ENCODE measurements at regions not wholly inside any gene's neighbourhood (a gene's known extent, or its start where the extent isn't known, plus 50 kb on each side); places are given as distances from the start of the nearest gene placed in this dataset.
A peak's percentile ranks its signal among the peaks of the same experiment; 100 is the strongest.

DNA sequence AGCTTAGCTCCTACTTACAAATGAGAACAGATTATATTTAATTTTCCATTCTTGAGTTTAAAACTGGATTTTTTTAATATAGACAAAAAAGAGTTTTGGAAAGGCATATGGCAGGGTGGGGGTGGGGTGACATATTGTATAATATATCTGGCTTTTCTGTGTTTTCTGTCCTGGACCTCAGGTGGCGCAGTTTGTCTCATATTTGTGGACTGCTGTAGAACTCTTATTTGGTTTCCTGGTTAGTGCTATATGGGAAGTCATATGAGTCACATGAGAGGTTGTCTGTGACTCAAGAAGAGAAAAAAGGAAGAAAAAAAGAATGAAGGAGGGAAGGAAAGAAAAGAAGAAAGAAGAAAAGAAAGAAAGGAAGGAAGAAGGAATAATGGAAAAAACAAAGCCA lies 131.8 kb downstream of the CLVS2 start:
- in situ Hi-C loops (cut with HindIII; ENCODE audit: low pct_unique_long_range_greater_than_20kb, low sequenced_read_pairs): no loop called here
- no peak for TF ChIP-seq JUND (IDR thresholded peaks at IDR 0.05; ENCODE audit: low read depth)
- DNase-seq (ENCODE audit: low read depth in 1 of 2, low spot score in 1 of 2): peak in 1 of 2 experiments; percentile 22

DNA sequence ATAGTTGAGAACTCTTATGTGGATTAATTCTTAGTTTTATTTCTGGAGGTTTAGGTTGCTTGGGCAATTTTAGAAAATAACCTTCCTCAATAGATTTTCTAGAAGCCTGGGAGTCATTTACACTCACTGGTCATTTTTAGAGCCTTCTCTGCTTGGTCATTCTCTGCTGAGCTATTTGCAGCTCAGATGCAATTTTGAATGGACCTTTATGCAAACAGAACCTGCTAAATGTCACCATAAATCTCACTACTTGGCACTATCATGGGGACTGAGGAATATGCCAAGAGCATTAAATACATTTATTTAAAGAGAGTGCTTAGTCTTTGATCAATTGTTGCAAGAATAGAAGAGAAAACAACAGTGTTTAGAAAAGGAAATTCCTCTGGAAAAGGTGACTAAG lies 154.0 kb downstream of the CLVS2 start:
- in situ Hi-C loops (cut with HindIII; ENCODE audit: low pct_unique_long_range_greater_than_20kb, low sequenced_read_pairs): no loop called here
- DNase-seq (ENCODE audit: low read depth in 1 of 2, low spot score in 1 of 2): no peak
- no peak for TF ChIP-seq JUND (IDR thresholded peaks at IDR 0.05; ENCODE audit: low read depth)

DNA sequence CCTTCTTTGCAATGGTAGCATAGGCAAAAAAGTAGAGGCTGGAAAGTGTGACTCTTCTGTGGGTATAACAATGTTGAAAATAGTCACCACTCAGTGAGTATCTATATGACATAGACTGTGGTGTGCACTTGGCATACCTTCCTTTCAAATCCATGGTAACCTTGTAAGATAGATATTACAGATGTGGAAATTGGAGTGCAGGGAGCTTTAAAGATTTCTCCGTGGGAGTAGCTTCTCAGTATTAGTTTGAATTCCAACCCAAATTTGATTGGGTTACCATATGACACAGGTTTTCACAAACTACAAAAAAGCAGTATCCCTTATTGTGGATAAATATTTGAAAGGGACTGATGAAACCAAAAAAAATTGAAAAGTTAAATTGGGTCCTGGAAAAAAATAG lies 163.8 kb downstream of the CLVS2 start:
- DNase-seq (ENCODE audit: low read depth in 1 of 2, low spot score in 1 of 2): no peak
- TF ChIP-seq JUND (IDR thresholded peaks at IDR 0.05; ENCODE audit: low read depth): no peak
- in situ Hi-C loops (cut with HindIII; ENCODE audit: low pct_unique_long_range_greater_than_20kb, low sequenced_read_pairs): no loop called here

All from T47D (cell line).